DMS114 treated with DMSO at 0.1 percent for 48 hours (cell line): ENCODE measurements at regions not wholly inside any gene's neighbourhood (a gene's known extent, or its start where the extent isn't known, plus 50 kb on each side); places are given as distances from the start of the nearest gene placed in this dataset.

Experiments used
- DNase-seq: peaks from one replicate; lab custom pipeline; 2025; ENCODE audit not compliant: unreplicated experiment; lab: John Stamatoyannopoulos, UW

DNA sequence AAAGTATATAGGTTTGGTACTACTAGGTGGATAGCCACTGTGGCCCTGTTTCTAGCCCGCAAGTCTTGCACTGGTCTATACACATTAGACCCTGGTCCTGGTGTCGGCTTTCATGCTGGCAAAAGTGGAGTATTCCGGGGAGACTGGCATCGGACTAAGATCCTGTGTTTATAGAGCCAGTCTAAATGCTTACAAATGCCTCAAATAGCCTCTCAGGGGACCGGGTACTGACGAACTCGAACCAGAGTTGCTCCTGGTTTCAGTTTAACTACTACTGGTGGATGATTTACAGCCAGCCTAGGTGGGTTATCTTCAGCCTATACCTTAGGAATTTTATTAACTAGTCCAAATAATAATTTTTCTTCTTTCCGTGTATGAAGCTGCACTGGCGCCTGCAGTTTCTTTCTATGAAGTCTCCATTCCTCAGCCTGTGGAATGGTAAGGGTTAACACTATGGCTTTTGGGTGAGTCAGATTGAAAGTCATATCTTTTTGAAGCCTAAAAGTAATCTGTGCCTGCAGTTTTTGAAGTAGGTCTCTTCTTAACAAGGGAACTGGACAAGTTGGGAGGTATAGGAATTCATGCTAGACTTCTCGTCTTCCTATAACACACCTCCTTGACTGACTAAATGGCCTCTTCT lies 51.3 kb downstream of the OR10H4 start:
- DNase-seq = no peak

- DNase-seq = no peak
Measured at GRCh38 chr19:16001481-16002312, 52.9 kb downstream of the OR10H4 start.

- DNase-seq = no peak
Measured at GRCh38 chr19:16002406-16003384, 53.9 kb downstream of the OR10H4 start.

- no peak for DNase-seq
Measured at GRCh38 chr19:16003391-16003790, 54.6 kb downstream of the OR10H4 start.

- no peak for DNase-seq
Measured at GRCh38 chr19:16005925-16006324, 57.1 kb downstream of the OR10H4 start.

- no peak for DNase-seq
Measured at GRCh38 chr19:16012552-16012951, 63.7 kb upstream of the TPM4 start.

GRCh38 chr19:16013181-16013850 lies 63.0 kb upstream of the TPM4 start:
- no peak for DNase-seq

- no peak for DNase-seq
Measured at GRCh38 chr19:16013851-16014840, 62.1 kb upstream of the TPM4 start.

DNA sequence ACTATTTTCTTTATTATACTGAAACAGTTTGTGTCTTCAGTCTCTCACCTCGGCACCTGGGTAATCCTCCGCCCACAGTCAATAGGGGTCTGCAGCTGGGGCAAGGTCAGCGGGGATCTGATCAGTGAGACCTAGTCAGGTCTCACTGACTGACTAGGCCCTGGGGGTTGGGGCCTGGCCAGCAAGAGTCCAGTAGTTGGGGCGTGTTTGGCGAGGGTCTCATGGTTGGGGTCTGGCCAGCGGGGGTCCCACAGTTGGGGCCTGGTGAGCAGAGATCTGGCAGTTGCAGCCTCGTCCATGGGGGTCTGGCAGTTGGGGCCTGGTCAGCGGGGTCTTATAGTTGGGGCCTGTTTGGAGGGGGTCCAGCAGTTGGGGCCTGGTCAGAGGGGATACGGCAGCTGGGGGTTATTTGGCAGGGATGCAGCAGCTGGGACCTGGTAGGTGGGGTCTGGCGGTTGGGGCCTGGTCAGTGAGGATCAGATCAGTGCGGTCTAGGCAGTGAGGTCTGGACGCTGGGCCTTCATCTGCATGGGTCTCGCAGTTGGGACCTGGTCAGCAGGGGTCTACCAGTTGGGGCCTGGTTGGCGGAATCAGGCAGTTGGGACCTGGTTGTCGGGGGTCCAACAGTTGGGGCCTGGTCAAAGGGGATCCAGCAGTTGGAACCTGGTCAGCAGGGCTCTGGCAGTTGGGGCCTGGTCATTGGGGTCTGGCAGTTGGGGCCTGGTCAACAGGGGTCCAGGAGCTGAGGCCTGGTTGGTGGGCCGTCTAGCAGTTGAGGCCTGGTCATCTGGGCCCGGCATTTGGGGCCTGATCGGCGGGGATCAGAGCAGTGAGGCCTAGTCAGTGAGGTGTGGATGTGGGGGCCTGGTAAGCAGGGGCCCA lies 61.1 kb upstream of the TPM4 start:
- no peak for DNase-seq

- DNase-seq = no peak
Measured at GRCh38 chr19:16015805-16016173, 60.5 kb upstream of the TPM4 start.

- DNase-seq = no peak
Measured at GRCh38 chr19:16016226-16017137, 59.8 kb upstream of the TPM4 start.

DNA sequence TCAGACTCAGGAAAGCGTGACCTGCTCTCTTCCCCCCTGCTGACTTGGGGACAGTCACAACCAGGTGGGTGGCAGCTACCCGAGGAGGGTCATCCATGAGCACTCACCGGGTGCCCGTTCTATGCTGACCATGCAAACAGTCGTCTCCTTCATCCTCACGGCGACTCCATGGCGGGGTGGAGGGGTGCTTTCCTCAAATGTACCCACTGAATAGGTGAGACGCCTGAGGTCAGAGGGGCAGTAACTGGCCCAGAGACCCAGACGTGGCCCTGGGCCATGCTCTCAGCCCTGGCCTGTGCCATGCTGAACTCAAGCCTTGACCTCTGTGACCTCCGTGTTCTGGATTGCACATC lies 59.2 kb upstream of the TPM4 start:
- no peak for DNase-seq

GRCh38 chr19:16018106-16018755 lies 58.1 kb upstream of the TPM4 start:
- DNase-seq = no peak

DNA sequence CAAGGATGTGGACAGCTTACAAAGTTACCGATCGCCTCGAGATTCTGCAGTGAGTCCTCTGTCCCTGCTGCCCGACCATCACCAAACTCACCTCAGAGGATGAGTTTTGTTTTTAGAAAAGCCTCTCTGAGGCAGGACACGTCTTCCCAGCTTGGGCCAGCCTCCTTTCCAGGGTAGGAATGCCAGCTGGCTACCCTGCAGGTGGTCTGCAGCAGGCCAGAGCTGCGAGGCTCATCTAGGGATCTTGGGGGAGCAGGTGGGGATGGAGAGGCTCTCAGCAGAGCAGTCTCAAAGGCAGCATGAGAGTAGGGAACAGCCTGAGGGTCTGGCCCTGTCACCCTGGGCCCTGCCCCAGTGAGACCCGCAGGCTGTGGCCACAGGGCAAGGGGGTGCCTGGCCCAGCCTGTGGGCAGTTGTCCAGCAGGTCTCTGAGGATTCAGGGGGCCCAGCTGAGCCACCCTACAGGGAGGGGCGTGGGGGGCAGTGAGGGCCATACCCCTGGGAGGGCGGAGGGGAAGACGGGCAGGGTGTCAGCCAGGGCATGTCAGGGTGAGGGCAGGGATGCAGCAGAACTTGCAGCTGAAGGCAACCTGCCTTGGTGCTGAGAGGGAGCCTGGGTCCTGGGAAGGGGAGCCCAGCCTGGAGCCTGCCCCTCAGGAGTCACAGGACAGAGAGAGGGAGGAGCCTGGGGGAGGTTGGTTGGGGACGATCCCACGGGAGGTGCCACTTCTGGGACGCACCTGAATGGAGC lies 57.3 kb upstream of the TPM4 start:
- no peak for DNase-seq

- no peak for DNase-seq
Measured at GRCh38 chr19:16019691-16020448, 56.4 kb upstream of the TPM4 start.

- DNase-seq = no peak
Measured at GRCh38 chr19:16021796-16022195, 54.5 kb upstream of the TPM4 start.
